GM19324 (cell line): ENCODE measurements at regions not wholly inside any gene's neighbourhood (a gene's known extent, or its start where the extent isn't known, plus 50 kb on each side); places are given as distances from the start of the nearest gene placed in this dataset.
"Not testable (repeated sequence)": the region's sequence is repeated elsewhere in the genome, so short reads cannot be mapped to it uniquely, and the experiment has no call there.

Experiments used
- ATAC-seq: cut with Tn5 transposase; IDR thresholded peaks from one replicate; pipeline ENCODE4 v1.9.1; 2021; ENCODE audit warnings: mild to moderate bottlenecking, moderate library complexity; ENCODE audit not compliant: unreplicated experiment, low FRiP score

GRCh38 chr14:81584495-81584894, 50.8 kb upstream of the SEL1L start:
- ATAC-seq: no peak

- no peak for ATAC-seq
Observed at GRCh38 chr14:81589381-81590065, 55.9 kb upstream of the SEL1L start.

GRCh38 chr14:81591266-81591665, 57.6 kb upstream of the SEL1L start:
- ATAC-seq: no peak

- no peak for ATAC-seq
Observed at GRCh38 chr14:81594012-81594411, 60.4 kb upstream of the SEL1L start.

GRCh38 chr14:81605660-81606059, 72.0 kb upstream of the SEL1L start:
- ATAC-seq: no peak

GRCh38 chr14:81613341-81614045, 79.8 kb upstream of the SEL1L start:
- ATAC-seq: no peak

- ATAC-seq: not testable (repeated sequence)
Observed at GRCh38 chr14:81614302-81614701, 80.6 kb upstream of the SEL1L start.

GRCh38 chr14:81618695-81619094, 85.0 kb upstream of the SEL1L start:
- no peak for ATAC-seq

- ATAC-seq: no peak
Observed at GRCh38 chr14:81619816-81620215, 86.2 kb upstream of the SEL1L start.

GRCh38 chr14:81623771-81624396, 90.2 kb upstream of the SEL1L start:
- not testable (repeated sequence) for ATAC-seq

- no peak for ATAC-seq
Observed at GRCh38 chr14:81625343-81625742, 91.7 kb upstream of the SEL1L start.

- ATAC-seq: no peak
Observed at GRCh38 chr14:81632157-81632556, 98.5 kb upstream of the SEL1L start.

GRCh38 chr14:81633496-81633895, 99.8 kb upstream of the SEL1L start:
- no peak for ATAC-seq

GRCh38 chr14:81637639-81638038, 104.0 kb upstream of the SEL1L start:
- no peak for ATAC-seq

GRCh38 chr14:81638656-81639280, 105.1 kb upstream of the SEL1L start:
- no peak for ATAC-seq

- no peak for ATAC-seq
Observed at GRCh38 chr14:81653626-81654025, 120.0 kb upstream of the SEL1L start.

GRCh38 chr14:81655423-81656314, 122.0 kb upstream of the SEL1L start:
- no peak for ATAC-seq

- no peak for ATAC-seq
Observed at GRCh38 chr14:81656811-81657210, 123.2 kb upstream of the SEL1L start.

- no peak for ATAC-seq
Observed at GRCh38 chr14:81662066-81662465, 128.4 kb upstream of the SEL1L start.

GRCh38 chr14:81662570-81663197, 129.0 kb upstream of the SEL1L start:
- ATAC-seq: no peak
